Activated CD4-positive, alpha-beta T cell treated with anti-CD3 and anti-CD28 coated beads, Interleukin-10, Interleukin-2, amounts not matched to agents 100 ng/mL and 50 ng/mL, durations not matched to agents 16 hours and 8 hours (primary cell): ENCODE measurements at regions not wholly inside any gene's neighbourhood (a gene's known extent, or its start where the extent isn't known, plus 50 kb on each side); places are given as distances from the start of the nearest gene placed in this dataset.

Source experiments
- DNase-seq: peaks from one replicate; pipeline ENCODE4 v3.0.0-alpha.2; 2020

DNA sequence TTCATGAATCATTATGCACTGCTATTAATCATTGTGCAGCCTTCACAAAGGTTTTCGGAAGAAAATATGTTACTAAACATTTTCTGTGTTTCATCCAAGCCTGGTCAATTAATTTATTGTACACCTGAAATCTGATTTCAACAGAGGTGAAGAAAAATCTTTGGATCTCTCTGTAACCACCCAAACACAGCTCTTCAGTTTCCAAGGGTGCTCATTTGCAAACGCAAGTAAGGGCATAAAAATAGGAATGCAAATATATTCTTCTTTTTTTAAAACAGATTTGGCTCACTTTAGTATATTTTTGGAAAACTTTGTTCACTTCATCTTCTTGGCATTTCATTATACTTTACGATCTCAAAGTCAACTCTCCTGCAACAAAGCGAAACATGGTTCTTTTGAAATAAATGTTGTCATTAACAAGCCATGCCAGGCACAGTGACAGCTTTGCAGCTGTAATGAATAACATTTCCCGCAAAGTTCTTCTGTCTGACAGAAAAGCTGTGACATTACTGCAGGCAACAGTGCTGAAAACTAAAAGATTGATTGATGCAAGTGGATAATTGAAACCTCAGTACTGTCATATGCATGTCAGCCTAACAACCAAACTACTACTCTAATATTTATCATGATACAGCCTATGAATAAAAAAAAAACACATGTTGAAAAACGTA, 348.3 kb downstream of the FRK start:
- no peak for DNase-seq

- DNase-seq, result no peak
Measured at GRCh38 chr6:115708850-115709249, 351.8 kb downstream of the FRK start.

GRCh38 chr6:115706981-115707380, 353.7 kb downstream of the FRK start:
- no peak for DNase-seq

DNA sequence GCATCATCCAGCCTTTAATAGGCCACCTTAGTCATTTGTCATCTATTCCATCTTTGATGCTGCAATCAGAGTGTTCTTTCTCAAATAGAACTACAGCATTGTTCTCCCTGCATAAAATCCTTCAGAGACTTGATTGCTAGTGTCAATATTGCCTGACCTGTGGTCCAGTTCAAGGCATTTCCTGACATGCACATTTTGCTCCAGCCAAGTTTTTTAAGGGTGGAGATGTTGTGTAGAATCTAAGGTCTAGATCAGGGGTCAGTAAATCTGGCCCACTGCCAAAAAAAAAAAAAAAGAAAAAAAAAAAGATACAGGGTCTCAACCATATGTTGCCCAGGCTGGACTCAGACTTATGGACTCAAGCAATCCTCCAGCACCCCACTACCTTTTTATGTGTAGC, 354.4 kb downstream of the FRK start:
- no peak for DNase-seq

- no peak for DNase-seq
Measured at GRCh38 chr6:115704028-115704427, 356.7 kb downstream of the FRK start.

GRCh38 chr6:115691433-115691832, 369.3 kb downstream of the FRK start:
- no peak for DNase-seq

- DNase-seq, result no peak
Measured at GRCh38 chr6:115690854-115691253, 369.8 kb downstream of the FRK start.

- DNase-seq, result no peak
Measured at GRCh38 chr6:115681978-115682775, 378.5 kb downstream of the FRK start.

GRCh38 chr6:115680621-115681020, 380.1 kb downstream of the FRK start:
- DNase-seq, result no peak

DNA sequence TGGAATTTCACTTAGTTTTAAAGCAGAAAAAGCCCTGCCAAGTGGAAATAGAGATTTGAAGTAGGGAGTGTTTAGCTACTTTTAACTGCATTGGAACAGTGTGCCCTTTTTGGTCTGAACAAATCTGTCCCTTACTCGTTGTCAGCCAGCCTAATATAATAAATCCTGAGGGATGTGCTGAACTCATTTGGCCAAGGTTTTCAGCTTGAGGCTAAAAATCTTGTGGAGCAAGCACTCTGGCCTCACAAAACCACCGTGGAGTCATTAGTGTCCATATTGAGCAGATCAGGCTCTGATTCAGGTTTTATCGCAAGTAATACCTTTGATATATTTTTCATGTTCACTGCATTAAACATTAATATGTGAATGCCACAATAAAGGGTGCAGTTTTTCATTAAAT, 383.5 kb downstream of the FRK start:
- DNase-seq, result no peak

DNA sequence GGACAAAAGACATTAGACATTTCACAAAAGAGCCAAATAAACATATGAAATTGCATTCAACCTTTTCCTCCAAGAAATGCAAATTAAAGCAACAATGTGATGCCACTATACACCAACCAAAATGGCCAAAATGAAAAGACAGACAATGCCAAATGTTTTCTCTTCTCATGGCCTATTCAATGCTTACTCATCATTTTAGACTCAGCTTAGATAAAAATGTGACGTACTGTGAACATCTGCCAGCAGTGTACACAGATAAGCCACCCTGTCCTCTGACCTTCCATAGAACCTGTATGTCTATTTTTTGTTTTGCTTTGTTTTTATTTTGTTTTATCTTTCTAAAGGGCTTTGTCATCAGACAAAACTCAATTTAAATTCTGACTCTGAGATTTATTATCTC, 385.2 kb downstream of the FRK start:
- DNase-seq, result no peak

DNA sequence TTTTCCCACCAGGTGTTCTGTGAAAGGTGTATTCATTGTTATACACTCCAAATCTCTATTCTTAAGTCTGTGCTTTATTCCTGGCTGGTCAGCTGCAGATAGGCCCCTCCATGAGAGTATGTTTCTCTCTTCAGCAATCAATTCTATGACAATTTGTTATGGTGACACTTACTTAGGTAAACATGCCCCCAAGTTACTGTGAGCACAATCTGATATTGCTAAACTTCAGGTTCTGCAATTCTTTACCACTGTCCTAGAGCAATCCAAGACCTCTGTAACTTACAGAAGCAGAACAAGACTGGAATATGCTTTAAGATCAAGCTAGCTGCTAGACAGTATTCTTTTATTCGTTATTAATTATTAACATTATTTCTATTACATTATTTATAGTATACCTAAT, 391.9 kb downstream of the FRK start:
- DNase-seq, result no peak

DNA sequence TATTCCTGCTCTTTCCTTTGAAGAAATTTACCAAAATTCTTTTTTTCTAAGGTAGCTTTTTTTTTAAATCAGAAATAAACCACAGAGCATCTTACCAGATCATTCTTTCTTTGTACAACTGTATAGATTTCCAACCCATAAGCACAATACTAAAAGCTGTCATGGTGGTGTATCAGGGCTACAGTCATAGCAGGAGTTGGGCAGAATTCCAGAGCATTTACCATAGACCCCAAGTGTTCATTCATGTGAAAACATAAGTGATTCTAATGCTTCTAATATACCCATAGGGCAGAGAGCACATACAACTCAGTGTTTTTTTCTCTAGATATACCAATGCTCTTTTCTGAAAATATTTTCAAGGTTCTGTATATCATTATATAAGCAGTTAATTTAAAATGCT, 392.5 kb downstream of the FRK start:
- no peak for DNase-seq

- no peak for DNase-seq
Measured at GRCh38 chr6:115667478-115668026, 393.1 kb downstream of the FRK start.

GRCh38 chr6:115666997-115667396, 393.7 kb downstream of the FRK start:
- DNase-seq, result no peak

DNA sequence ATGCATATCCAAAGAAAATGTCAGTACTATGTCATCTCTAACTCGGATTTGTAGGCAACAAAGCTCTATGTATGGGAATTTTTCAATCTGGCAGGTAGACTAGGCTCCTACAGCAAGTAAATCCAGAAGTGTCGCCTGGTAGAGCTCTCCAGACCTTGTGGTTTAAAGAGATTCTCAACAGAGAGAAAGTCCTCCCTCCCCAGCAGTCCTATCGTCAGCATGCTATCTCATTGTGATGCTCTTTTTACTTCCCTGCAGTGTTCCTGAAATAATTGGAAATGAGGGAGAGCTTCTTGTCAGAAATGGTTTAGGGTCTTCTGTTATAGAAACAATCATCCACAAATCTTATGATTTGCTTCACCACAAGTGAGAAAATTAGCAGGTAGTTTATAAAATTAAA, 395.4 kb downstream of the FRK start:
- DNase-seq, result no peak

DNA sequence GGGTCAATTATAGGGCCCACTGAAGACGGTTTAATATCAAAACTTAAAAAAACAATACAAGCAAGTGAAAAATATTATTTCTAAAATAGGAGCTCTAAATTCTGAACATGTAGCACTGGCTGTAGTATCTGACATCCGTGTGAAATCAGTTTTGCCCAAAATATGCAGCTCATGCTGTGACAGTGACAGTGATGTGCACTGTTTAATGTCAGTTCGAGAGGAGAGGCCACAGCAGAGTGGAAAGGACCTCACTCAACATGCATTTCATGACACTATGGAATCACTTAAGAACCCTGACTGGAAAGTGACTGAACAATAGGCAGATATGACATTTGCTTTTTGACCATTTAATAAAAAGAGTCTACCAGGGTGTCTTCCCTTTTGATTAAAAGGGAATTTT, 397.0 kb downstream of the FRK start:
- no peak for DNase-seq

- no peak for DNase-seq
Measured at GRCh38 chr6:115643762-115644161, 416.9 kb downstream of the FRK start.

DNA sequence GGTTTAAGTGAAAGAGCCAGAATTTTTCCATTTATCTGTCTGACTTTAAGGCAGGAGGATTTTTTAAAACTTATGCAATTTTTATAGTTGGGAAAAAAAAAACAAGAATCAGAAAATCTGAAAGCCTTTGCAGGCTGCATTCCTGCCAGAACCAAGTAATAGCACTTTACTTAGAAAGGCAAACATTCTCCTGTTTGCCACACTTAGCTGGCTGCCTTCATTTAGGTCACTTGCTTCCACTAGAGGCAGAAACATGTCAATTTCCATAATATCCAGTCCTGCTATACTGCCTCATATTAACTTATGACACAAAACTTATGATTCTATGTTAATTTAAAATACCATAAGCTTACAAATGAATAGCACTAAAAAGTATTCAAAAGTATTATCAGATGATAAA, 425.8 kb downstream of the FRK start:
- DNase-seq, result no peak

GRCh38 chr6:115634131-115634530, 426.6 kb downstream of the FRK start:
- DNase-seq, result no peak

DNA sequence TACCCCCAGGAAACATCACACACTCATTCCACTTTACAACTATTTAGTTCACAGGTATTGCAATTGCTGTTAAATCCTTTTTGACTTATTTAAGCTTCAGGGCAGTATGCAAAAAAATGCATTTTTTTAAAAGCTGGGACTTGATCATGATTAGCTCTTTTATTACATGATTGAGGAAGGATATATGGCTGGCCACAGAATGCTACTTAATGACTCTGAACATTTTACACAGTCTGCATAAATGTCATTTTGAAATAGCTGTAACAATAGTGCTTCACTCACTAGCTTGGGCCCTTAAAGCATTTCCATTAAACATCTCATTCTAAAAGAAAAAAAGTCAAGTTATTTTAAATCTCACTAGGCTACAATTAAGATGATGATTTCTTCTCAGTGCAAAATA, 429.7 kb downstream of the FRK start:
- DNase-seq, result no peak

DNA sequence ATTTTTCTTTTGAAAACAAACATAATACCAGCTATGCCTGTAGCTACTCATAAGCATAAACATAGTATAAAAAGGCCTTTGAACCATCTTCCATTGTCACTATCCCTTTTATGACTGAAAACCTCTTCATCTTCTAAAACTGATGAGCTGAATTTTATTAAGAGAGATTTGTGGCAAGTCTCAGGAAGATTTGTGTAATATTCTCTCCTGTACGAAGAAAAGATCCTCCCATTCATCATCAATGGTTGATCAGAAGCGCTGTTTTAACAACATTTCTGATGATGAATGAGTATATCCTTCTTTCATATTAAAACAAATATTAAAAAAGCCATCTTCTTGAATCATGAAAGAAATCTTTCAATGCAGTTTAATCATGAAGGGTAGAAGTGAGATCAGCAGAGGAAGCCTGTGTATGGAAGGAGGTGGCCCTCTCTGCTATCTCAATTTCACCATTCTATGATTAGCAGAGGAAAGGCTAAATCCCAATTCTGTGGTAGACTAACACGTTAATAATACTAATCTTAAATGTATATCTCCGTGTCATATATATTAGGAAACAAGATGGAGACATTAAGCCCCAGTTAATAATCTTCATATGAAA, 430.2 kb downstream of the FRK start:
- DNase-seq, result no peak

DNA sequence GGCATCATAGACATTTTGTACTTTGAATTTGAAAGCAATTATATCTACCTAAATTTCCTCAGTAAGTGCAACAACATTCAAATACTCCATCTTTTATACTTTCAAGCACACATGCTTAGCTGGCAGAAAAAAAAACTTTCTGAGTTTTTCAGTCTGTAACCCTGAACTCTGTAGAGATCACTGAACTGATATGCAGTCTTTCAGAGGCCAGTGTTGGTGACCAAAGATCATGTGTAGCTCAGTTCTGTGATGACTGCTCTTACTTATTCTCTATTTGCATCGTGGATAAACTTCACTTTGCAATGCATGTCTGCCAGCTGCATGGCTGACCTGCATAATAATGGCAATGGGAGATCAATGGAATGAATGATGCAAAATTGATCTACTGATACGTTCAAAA, 431.3 kb downstream of the FRK start:
- DNase-seq, result no peak

GRCh38 chr6:115618256-115618655, 442.4 kb downstream of the FRK start:
- DNase-seq, result no peak
